ENCODE measurements at regions not wholly inside any gene's neighbourhood (a gene's known extent, or its start where the extent isn't known, plus 50 kb on each side); places are given as distances from the start of the nearest gene placed in this dataset.

DNA sequence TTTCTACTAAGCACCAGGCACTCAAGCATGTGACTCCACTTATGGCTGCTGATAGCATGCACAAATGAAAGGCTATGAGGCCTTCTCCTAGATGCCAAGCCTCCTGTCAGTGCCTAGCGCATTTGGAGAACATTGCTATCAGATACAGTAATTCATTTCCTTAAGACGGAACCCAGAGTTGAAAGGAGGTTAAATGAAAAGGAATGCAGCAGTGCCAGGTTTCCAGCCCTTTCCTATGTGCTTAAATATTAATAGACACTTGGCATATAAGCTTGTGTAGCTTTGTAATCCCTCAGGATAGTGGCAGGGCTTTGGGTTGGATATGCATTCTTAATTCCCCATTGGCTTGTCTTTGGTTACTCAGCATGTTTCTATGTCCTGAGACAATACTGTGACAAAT, 140.1 kb upstream of the FRY start:
- TF ChIP-seq, protein P1, sequence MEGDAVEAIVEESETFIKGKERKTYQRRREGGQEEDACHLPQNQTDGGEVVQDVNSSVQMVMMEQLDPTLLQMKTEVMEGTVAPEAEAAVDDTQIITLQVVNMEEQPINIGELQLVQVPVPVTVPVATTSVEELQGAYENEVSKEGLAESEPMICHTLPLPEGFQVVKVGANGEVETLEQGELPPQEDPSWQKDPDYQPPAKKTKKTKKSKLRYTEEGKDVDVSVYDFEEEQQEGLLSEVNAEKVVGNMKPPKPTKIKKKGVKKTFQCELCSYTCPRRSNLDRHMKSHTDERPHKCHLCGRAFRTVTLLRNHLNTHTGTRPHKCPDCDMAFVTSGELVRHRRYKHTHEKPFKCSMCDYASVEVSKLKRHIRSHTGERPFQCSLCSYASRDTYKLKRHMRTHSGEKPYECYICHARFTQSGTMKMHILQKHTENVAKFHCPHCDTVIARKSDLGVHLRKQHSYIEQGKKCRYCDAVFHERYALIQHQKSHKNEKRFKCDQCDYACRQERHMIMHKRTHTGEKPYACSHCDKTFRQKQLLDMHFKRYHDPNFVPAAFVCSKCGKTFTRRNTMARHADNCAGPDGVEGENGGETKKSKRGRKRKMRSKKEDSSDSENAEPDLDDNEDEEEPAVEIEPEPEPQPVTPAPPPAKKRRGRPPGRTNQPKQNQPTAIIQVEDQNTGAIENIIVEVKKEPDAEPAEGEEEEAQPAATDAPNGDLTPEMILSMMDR (IDR thresholded peaks at IDR 0.05): no peak
- no peak for DNase-seq (ENCODE audit: low spot score)
- no peak for ATAC-seq (ENCODE audit: low FRiP score)

DNA sequence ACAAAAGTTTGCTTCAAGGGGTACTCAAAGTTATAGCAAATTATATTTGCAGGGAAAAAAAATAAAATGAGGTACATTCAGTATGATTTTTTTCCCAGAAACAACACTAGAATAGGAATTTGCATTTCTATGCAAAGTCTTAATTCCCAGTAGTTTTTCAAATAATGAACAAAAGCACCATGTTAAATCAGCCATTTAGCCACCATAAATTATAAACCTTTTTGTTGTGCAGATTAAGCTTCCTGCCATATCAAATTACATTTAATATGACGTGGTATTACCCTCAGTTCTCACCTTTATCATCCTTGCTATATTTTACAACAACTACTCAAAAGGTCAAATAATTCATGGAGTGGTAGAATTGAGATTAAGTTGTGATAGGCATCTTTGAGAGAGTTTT, 136.6 kb upstream of the FRY start:
- no peak for ATAC-seq (ENCODE audit: low FRiP score)
- TF ChIP-seq, protein P1 (IDR thresholded peaks at IDR 0.05): no peak
- DNase-seq (ENCODE audit: low spot score): no peak

DNA sequence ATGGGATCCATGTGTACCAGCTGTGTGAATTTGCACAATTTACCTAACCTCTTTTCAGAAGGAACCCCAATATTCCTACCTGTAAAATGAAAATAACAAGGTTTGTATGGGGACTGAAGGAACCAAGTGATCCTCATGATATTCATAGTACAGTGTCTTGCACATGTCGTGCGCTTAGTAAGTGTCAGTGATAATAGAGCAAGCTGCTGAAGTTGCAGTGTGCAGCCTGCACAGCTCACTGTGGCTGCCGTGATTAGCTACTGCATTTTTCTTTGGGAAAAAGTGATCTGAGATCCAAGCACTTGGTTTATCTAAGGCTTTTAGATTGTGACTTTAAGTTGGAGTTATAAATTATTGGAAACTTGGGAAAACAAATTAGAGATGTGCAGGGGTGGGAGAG, 135.9 kb upstream of the FRY start:
- TF ChIP-seq, protein P1 (IDR thresholded peaks at IDR 0.05): no peak
- no peak for ATAC-seq (ENCODE audit: low FRiP score)
- no peak for DNase-seq (ENCODE audit: low spot score)

DNA sequence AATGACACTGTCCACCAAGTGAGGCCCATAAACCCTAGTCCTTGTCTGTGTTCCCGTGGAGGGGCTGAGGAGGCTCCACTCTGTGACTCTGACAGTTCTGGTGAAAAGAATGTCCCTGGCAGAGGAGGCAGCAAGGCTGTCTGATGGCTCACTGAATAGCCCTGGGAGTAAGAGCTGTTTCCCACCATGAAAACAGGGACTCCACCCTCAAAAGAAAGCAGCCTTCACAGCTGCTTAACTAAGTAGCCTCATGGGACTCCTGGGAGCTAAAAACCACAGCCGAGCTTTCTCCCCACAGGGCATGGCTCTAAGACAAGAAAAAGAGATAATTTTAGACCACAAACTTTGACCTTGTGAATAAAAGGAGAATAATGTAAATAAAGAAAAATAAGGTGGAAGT, 135.1 kb upstream of the FRY start:
- ATAC-seq (ENCODE audit: low FRiP score) (no peak), DNase-seq (ENCODE audit: low spot score) (no peak)
- TF ChIP-seq, protein P1 (IDR thresholded peaks at IDR 0.05): no peak

DNA sequence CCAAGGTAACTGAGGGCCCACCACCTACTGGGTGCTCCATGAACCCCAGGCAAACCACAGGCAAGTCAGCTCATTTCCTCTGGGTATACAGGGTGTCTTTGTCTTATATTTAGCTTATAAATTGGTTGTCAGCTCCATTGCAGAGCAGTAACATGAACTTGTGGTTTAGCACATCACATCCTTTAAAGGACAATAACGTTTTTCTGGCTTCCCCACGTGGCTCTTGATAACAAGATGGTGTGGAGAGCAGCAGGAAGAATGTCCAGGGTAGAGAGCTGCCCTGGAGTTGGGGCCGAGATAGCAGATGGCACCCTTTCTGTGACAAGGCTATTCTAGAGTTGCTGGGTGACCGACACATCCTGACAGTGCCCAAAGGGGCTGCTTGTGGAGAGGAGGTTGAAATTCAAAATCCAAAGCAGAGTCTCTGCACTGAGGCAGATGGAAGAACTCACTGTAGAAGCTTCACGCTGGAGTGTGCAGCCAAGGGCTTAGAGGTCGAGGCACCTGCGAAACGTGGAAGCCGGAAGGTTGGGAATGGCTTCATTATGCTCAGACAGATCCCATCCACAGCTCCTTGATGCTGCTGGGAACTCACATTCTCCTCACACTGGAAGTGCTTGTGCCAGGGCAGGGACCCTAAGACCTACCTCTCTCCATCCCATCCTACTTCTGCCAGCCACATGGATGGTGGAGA, 133.0 kb upstream of the FRY start:
- TF ChIP-seq, protein P1 (IDR thresholded peaks at IDR 0.05): no peak
- ATAC-seq (ENCODE audit: low FRiP score): no peak
- DNase-seq (ENCODE audit: low spot score): no peak

DNA sequence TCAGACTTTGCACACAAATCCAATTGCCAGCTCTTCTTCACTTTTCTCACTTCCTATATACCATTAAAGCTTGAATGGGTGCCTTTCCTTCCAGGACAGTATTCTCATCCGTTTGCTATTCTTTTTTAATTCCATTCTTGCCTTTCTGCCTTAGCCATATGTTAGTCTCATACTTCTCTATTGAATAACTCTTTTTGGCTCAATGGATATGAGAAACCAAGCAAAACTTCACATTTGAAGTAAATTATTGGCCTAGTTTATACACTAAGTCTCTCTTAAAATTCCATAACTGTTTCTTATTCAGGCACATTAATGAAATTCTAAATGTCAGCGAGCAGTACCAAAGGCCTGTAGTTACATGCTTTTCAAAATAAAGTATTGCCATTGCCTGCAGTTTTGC, 129.6 kb upstream of the FRY start:
- DNase-seq (ENCODE audit: low spot score) (no peak), ATAC-seq (ENCODE audit: low FRiP score) (no peak)
- TF ChIP-seq, protein P1 (IDR thresholded peaks at IDR 0.05): no peak

DNA sequence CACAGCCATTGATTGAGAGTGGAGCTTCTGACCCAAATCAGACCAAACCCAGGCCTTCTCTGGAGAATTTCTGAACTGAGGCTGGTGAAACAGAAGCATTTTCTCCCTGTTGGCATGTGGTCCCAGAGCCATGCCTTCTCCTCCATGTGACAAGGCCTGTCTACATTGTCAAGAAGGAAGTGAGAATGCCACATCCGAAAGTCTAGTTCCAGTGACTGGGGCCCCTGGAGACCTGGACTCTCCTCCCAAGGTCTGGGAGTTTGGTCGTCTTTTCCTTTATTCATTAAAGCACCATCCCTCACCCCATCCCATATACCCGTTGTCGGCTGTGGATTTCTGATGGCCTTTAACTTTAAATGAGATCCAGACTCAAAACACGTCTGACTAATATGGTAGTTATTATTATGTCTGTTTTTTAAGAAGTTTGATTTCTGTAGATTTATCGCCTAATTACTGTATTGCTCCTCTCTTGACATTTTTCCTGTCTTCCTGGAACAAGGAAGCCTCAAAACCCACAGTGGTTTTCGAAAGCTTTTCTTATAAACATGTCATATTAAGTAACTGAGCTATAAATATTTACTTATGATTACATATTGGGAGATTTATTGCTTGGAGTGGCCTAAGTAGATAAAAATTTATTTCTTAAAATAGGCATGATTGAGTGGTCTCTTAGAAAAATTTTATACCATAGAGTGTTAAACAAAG, 128.3 kb upstream of the FRY start:
- ATAC-seq (ENCODE audit: low FRiP score) (no peak), DNase-seq (ENCODE audit: low spot score) (no peak)
- TF ChIP-seq, protein P1 (IDR thresholded peaks at IDR 0.05): no peak

All from omental fat pad (tissue), 3 donors.